AG10803 (cell line): ENCODE measurements at regions not wholly inside any gene's neighbourhood (a gene's known extent, or its start where the extent isn't known, plus 50 kb on each side); places are given as distances from the start of the nearest gene placed in this dataset.

ENCODE experiments used
- DNase-seq: peaks from one replicate; pipeline ENCODE4 v3.0.0; 2010; ENCODE audit warnings: low read depth
- H3K4me3 ChIP-seq: 2 replicates; pipeline ENCODE4 v1.5.1; 2011; ENCODE audit warnings: mild to moderate bottlenecking, low read length, control low read depth
- TF ChIP-seq, protein P1 (sequence below): conservative IDR thresholded peaks from 2 replicates; pipeline ENCODE4 v1.5.1; 2011; ENCODE audit warnings: mild to moderate bottlenecking, low read length, control low read depth, inconsistent platforms

DNA sequence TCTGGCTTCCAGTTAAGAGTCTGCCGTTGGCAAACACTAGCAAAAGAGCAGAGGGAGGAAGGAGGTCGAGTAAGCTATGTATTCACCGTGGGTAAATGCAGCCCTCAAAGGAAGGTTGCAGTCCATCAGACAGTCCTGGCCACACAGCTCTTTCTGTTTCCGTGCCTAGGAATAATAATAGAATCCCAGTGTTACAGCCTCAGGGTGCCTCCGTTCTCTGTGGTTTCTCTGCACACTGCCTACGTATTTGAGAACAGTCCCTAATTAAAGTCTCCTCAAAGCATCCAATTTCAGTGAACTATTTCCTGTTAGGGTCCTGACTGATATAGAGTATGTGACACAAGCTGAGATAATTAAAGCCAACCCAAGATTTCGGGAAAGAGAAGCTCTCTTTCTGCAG is 176.7 kb downstream of the GPAM start:
- DNase-seq = no peak
- TF ChIP-seq, protein P1, sequence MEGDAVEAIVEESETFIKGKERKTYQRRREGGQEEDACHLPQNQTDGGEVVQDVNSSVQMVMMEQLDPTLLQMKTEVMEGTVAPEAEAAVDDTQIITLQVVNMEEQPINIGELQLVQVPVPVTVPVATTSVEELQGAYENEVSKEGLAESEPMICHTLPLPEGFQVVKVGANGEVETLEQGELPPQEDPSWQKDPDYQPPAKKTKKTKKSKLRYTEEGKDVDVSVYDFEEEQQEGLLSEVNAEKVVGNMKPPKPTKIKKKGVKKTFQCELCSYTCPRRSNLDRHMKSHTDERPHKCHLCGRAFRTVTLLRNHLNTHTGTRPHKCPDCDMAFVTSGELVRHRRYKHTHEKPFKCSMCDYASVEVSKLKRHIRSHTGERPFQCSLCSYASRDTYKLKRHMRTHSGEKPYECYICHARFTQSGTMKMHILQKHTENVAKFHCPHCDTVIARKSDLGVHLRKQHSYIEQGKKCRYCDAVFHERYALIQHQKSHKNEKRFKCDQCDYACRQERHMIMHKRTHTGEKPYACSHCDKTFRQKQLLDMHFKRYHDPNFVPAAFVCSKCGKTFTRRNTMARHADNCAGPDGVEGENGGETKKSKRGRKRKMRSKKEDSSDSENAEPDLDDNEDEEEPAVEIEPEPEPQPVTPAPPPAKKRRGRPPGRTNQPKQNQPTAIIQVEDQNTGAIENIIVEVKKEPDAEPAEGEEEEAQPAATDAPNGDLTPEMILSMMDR = no peak
- no peak overlapping the region for H3K4me3 ChIP-seq

DNA sequence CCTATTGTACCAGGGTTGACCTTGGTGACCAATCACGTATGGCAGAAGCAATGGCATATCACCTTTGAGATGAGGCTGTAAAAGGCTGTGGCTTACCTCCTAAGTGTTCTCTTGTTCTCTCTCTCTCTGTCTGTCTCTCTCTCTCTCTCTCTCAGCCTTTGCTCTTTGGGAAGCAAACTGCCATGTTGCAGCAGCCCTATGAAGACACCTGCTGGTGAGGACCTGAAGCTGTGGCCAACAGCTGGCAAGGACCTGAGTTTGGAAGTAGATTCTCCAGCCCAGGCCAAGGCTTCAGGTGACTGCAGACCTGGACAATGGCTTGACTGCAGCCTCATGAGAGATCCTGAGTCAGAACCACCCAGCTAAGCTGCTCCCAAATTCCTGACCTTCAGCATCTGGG is 161.4 kb downstream of the GPAM start:
- no peak for DNase-seq
- no peak overlapping the region for H3K4me3 ChIP-seq
- TF ChIP-seq, protein P1 = no peak

DNA sequence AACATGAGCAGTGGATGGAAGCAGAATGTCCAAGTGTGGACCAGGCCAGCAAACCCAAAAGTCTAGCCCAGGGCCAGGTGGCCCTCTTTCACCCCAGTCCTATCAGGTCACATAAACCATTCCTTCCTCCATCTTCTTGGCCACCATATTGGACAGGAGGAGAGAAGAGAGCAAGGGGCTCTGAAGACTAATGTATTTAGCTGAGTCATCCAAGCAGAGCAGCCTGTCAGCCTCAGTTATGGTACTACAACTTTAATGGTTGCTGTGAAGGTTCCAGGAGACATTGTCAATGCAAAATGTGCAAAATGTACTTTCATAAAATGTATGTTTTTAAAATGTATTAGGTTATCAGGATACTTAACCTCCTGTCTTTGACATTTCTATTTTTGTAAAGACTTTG is 159.5 kb downstream of the GPAM start:
- TF ChIP-seq, protein P1 = no peak
- no peak for DNase-seq
- no peak overlapping the region for H3K4me3 ChIP-seq

DNA sequence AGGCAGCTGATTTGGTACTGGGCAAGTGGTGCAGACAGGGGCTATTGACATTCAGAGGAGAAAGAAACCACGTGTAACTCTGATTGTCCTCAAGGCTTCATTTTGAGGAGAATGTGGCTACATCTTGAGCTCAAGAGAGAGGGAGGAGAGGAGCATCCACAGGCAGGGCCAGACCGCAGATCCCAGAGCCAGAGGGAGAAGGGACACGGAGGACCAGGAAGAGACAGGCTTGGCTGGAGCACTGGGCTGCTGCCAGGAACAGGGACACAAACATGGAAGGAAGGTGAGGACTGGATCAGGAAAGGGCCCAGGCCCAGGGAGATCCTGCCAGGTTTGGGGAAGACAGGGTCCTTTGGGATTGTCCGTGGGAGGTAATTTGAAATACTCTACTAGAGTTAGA is 158.3 kb downstream of the GPAM start:
- H3K4me3 ChIP-seq = no peak overlapping the region
- TF ChIP-seq, protein P1 = no peak
- DNase-seq = no peak

DNA sequence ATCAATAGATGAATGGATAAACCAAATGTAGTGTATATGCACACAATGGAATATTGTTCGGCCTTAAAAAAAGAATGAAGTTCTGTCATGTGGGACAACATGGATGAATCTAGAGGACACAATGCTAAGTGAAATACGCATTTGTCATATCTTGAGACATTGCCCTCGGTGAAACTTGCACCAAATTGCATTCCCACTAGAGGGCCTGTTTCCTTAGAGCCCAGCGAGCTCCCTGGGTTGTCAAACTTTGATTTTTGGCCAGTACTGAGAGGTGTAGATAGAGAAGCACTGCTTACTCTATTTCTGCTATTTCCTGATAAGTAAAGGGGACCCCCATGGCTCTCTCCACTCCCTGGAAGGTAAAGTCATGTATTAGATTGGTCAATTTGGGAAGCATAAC is 157.1 kb downstream of the GPAM start:
- TF ChIP-seq, protein P1 = peak; percentile 9; the same call in 1 of the 2 replicates
- no peak for DNase-seq
- no peak overlapping the region for H3K4me3 ChIP-seq

DNA sequence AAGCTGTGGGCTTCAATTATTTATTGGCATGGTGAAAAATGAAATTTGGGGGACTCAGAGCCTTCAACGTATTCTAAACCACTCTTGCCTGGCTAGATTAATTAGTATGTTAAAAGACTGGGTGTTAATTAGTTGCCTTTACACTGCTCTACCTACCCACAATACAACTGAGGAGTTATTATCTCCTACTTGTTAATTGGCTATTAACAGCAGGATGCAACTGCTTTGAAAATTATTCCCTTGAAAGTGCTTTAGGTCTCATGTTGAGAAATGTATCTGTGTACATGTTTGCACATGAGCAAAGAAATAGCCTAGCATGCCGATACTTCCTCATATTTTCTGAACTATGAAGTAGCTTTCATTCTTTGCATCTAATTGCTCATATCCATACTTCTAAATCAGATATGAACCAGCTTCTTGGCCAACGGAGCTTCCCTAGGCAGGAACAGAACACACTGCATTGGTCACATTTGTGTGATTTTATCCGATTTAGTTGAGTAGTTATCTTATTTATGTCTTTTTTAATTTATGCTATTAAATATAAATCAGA is 155.8 kb downstream of the GPAM start:
- TF ChIP-seq, protein P1 = no peak
- H3K4me3 ChIP-seq = no peak overlapping the region
- no peak for DNase-seq

DNA sequence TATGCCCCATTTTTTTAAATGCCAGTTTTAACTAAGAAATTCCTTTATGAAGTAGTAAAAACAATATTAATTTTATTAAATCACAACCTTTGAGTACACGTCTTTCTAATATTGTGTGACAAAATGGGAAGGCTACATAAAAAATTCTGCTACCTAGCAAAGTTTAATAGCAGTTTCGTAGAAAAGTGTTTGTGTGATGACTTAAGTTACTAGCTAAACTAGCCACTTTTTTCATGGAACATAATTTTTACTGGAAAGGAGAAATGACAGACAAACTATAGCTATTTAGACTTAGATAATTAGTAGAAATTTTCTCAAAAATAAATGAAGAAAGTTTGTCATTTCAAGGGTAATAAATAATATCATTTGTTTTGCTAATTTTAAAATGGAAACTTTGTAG is 153.1 kb downstream of the GPAM start:
- TF ChIP-seq, protein P1 = no peak
- H3K4me3 ChIP-seq = no peak overlapping the region
- no peak for DNase-seq
